D721Med (cell line): ENCODE measurements at regions not wholly inside any gene's neighbourhood (a gene's known extent, or its start where the extent isn't known, plus 50 kb on each side); places are given as distances from the start of the nearest gene placed in this dataset.

ENCODE experiments used
- DNase-seq: peaks from one replicate; pipeline ENCODE4 v3.0.0; 2011; ENCODE audit warnings: low spot score; ENCODE audit not compliant: insufficient read length
- FAIRE-seq: peaks from 2 replicates; lab custom pipeline; 2011; peaks lifted over from hg19 to GRCh38; lab: Jason Lieb, UNC
- TF ChIP-seq, protein P1 (sequence below): IDR thresholded peaks from 2 replicates; pipeline ENCODE4 v1.5.1; 2012; ENCODE audit warnings: mild to moderate bottlenecking, control low read depth; ENCODE audit not compliant: insufficient read depth; ENCODE audit errors: missing control alignments

DNA sequence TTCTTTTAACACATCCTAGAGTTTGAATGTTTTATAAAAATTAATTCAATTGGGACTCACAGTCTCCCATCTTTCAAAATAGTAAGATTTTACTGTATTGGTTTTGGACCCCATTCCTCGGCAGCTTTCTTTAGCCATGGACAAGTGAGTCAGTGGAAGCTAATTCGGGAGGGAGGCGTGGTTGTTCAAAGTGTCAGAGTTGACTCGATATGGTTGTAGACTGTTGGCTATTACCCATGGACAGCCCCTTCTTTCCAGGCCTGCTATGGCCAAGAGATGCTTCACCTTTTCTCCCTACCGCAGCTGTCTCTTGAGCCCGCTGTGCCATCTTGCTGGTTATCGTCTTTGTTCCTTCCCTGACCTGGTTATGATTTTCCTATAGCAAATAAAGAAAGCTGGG lies 243.0 kb downstream of the CD83 start:
- TF ChIP-seq, protein P1, sequence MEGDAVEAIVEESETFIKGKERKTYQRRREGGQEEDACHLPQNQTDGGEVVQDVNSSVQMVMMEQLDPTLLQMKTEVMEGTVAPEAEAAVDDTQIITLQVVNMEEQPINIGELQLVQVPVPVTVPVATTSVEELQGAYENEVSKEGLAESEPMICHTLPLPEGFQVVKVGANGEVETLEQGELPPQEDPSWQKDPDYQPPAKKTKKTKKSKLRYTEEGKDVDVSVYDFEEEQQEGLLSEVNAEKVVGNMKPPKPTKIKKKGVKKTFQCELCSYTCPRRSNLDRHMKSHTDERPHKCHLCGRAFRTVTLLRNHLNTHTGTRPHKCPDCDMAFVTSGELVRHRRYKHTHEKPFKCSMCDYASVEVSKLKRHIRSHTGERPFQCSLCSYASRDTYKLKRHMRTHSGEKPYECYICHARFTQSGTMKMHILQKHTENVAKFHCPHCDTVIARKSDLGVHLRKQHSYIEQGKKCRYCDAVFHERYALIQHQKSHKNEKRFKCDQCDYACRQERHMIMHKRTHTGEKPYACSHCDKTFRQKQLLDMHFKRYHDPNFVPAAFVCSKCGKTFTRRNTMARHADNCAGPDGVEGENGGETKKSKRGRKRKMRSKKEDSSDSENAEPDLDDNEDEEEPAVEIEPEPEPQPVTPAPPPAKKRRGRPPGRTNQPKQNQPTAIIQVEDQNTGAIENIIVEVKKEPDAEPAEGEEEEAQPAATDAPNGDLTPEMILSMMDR = no peak
- DNase-seq (no peak), FAIRE-seq (no peak)

DNA sequence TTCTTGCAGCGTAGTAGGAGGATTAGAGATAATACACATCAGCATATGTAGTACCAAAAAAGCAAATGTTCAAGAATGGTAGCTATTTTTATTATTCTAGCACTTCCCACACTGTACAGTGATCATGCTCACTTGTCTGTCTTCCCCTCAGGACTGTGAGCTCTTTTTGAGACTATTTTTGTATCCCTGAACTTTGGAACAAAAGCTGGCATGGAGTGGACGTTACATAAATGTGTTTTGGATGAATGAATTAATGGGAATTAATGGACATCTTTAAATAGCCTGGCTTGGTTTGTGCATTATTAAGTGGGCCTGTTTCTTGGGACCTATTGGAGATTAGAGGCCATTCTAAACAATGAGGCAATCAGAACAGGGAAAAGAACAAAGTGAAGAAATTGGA lies 243.7 kb downstream of the CD83 start:
- no peak for FAIRE-seq
- no peak for DNase-seq
- TF ChIP-seq, protein P1 = no peak

DNA sequence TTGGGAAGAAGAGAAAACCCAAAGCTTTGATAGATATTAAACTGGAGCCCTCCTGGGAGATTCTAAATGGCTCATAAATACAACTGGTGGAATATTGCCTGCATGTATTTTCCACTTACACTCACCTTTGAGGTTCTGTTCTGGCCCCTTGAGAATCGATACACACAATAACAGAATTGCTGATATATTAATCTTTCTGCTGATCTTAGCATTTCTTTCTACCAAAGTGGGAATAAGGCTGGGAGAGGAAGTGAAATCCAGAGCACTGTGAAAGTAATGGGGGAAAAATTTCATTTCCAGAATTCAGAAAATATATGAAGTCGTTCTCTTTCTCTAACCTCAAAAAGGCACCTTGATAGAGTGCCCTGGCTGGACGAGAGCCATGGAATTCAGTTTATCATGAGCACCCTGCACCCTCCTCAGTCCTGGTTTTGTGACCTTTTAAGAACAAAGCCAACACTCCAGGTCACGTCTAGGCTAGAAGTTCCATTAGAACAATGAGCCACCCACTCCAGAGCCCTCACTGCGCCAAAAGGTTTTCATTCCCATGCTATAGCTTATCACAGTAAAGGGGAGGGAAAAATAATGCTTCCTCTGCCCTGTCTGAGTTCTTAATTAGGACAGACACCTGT lies 244.5 kb downstream of the CD83 start:
- TF ChIP-seq, protein P1 = no peak
- no peak for DNase-seq
- FAIRE-seq = no peak

DNA sequence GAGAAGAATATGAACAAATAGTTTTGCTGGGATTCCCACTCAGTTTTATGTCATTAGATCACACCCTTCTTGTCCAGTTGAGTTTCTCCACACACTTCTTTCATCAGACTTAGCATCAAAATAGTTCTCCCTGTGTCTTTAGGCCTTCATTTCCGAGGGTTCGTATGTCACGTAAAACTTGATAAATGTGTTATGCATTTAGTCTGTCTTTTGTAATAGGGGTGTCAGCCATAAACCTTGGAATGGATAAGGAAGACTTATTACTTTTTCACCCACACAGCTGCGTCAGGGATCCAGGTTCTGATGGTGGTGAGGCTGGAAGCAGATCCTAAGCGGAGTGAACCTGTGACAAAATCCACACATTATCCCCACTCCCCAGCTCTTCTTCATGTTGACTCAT lies 246.8 kb downstream of the CD83 start:
- TF ChIP-seq, protein P1 = no peak
- FAIRE-seq (no peak), DNase-seq (no peak)

DNA sequence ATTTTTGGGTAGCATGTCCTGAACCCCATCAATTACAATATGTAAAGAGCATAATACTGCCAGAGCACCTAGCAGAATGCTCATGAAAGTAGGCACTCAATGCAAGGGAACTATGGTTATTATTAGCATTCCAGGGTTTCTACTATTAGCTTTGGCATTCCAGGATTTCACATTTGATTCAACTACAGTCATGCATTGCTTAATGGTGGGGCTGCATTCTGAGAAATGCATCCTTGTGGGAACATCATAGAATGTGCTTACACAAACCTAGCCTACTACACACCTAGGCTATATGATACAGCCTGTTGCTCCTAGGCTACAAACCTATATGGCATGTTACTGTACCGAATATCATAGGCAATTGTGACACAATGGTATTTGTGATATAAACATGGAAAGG lies 247.8 kb downstream of the CD83 start:
- no peak for FAIRE-seq
- no peak for DNase-seq
- TF ChIP-seq, protein P1 = no peak

DNA sequence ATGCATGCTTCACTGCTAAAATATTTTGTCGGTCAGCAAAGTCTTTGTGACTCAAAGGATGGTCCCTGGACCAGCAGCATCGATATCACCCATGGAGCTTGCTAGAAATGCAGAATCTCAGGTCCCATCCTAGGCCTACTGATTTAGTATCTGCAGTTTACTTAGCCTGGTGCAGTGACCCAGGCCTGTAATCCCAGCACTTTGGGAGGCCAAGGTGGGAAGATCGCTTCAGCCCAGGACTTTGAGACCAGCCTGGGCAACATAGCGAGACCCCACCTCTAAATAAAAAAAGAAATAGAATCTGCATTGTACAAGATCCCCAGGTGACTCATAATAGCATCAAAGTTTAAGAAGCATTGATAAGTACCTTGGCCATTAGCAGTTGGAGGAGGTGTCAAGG lies 248.7 kb downstream of the CD83 start:
- TF ChIP-seq, protein P1 = no peak
- FAIRE-seq (no peak), DNase-seq (no peak)

DNA sequence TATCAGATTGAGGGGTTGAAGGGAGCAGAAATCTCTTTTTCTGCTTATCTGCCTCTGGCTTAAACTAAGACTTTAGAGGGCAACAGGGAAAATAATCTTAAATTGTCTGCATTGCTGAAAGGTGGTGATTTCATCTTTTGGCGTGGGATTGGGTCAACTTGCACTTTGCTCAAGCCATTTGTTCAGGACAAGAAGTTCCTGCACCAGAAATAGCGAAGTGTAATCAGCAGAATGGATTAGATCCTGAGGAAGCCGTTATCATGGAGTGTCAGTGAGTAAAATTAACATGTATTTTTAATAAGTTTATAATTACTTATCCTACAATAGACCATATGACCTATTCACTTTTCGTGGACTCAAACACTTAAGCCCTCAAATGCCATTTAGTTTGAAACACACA lies 249.3 kb downstream of the CD83 start:
- TF ChIP-seq, protein P1 = no peak
- DNase-seq (no peak), FAIRE-seq (no peak)
